ENCODE measurements at regions not wholly inside any gene's neighbourhood (a gene's known extent, or its start where the extent isn't known, plus 50 kb on each side); places are given as distances from the start of the nearest gene placed in this dataset.
A peak's percentile ranks its signal among the peaks of the same experiment; 100 is the strongest.

GRCh38 chr7:66575398-66575797, 53.3 kb upstream of the KCTD7 start:
- no peaks in the 10 kb centered on the region for H3K4me1 Mint-ChIP-seq
- no peaks in the 10 kb centered on the region for H3K9me3 Mint-ChIP-seq
- H3K27me3 Mint-ChIP-seq (ENCODE audit: low read depth) = no peaks in the 10 kb centered on the region
- peak overlapping the region in 2 of 3 experiments; percentile 23 to 88 for H3K27ac Mint-ChIP-seq
- TF ChIP-seq CTCF (IDR thresholded peaks at IDR 0.05; ENCODE audit: unreplicated experiment in 3 of 3) = no peak
- H3K4me3 Mint-ChIP-seq = no peak overlapping the region
- peaks cover 51% of the 10 kb centered on the region for H3K36me3 Mint-ChIP-seq (ENCODE audit: low read depth)

GRCh38 chr7:66576646-66577045, 52.0 kb upstream of the KCTD7 start:
- Mint-ChIP-seq H3K36me3 (ENCODE audit: low read depth) (peaks cover 43% of the 10 kb centered on the region), H3K9me3 (no peaks in the 10 kb centered on the region), H3K27ac (peak overlapping the region in 1 of 3 experiments; percentile 15), H3K4me3 (no peak overlapping the region), H3K27me3 (ENCODE audit: low read depth) (no peaks in the 10 kb centered on the region), H3K4me1 (no peaks in the 10 kb centered on the region)
- TF ChIP-seq CTCF (IDR thresholded peaks at IDR 0.05; ENCODE audit: unreplicated experiment in 3 of 3) = no peak

Measured in nephron (organoid).